ENCODE measurements at regions not wholly inside any gene's neighbourhood (a gene's known extent, or its start where the extent isn't known, plus 50 kb on each side); places are given as distances from the start of the nearest gene placed in this dataset.

DNA sequence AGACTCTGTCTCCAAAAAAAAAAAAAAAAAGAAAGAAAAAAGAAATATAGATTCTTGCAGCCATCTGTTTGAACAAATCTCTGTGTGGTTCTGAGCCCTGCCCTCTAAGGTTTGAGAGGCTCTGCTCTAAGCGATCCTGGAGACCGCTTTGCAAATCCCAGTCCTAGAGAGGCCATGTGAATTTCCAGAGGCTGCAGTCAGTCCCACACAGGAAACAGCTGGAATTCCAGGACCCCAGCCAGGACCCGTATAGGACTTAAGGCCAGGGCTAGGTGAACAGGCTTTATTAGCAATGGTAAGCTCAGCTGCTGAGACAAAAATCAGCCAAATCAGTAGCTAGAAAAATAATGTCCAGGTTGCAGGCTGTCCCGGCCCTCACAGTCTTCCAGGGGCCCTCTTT lies 154.8 kb downstream of the RPS24 start:
- no peak for DNase-seq

DNA sequence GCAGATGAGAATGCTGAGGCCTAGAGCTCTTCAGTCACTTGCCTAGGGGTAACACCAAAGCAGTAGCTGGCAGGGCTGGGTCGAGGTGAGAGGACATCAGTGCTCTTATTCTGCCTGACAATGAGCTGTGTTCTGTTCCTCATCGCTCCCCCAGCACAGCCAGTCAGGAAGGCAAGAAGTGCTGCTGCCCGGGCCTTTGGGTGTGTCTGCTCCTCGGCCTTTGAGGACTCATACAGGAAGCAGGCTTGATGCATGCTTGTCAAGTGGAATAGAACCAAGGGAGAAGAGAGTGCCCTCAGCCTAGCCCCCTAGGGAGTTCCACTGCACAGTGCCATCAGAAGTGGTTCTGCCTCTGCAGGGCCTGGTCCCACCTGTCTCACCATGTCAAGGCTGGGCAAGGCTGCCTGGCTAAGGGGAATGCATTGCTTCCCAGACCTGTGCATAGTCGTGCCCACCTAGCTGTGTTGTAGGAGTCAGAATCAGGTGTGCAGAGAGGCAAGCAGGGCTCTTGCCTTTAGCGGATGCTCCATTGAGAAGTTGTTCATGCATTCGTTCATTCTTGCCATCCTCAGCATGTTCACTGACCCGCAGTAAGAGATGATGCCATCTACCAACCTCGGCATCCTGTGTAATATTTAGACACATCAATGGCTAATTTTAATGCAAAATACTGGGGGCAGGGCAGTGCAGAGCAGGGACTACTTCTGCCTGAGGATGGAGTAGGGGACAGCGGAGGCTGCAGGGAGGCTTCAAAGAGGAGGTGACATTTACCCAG lies 156.6 kb downstream of the RPS24 start:
- no peak for DNase-seq

DNA sequence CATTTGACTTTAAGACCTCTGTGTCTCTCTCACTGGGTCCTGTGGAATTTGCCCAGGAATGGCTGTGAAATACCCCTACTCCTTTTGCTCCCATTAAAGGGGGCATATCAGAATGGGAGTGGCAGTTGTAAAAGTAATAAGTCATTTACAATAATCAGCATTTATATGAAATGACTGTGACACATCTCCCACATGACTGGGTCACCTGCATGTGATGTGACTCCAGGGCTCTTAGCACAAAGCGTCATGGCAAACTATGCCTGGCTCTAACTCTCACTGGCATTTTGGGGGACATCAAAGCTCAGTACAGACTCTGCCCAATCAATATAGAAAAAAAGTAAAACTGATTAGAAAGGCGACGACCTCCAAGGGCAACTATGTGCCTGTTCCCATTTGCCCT lies 157.6 kb downstream of the RPS24 start:
- DNase-seq = no peak

DNA sequence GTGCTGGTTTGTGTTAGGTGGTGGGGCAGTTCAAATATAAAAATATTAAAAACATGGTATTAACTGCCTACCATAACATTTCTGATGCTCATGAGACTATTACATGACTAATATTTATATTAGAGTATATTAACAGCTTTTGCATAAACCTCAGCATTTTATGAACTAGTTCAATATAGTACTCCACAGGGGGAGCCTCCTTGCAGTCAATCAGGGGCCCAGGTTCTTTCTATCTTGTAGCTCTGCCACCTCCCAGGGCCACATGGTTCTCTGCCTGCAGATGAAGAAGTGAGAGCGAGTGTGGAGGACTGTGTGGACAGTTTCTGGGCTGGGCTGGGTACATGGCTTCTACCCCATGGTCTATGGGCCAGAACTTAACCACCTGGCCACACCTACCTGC lies 159.5 kb downstream of the RPS24 start:
- no peak for DNase-seq

DNA sequence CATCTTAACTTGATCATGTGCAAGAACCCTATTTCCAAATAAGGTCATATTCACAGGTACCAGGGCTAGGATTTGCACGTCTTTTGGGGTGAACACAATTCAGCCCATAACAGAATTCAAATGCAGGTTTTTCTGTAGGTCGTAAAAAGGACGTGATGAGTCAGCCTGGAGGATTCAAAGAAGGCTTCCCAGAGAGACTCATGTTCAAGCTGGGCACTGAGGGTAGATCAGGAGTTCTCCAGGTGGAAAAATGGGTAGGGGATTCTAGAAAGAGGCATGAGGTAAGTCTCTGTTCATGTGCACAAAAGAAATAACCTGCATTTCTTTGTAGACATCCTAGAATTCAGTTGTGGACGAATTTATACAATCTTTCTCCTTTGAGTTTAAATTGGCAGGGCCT lies 160.4 kb downstream of the RPS24 start:
- no peak for DNase-seq

DNA sequence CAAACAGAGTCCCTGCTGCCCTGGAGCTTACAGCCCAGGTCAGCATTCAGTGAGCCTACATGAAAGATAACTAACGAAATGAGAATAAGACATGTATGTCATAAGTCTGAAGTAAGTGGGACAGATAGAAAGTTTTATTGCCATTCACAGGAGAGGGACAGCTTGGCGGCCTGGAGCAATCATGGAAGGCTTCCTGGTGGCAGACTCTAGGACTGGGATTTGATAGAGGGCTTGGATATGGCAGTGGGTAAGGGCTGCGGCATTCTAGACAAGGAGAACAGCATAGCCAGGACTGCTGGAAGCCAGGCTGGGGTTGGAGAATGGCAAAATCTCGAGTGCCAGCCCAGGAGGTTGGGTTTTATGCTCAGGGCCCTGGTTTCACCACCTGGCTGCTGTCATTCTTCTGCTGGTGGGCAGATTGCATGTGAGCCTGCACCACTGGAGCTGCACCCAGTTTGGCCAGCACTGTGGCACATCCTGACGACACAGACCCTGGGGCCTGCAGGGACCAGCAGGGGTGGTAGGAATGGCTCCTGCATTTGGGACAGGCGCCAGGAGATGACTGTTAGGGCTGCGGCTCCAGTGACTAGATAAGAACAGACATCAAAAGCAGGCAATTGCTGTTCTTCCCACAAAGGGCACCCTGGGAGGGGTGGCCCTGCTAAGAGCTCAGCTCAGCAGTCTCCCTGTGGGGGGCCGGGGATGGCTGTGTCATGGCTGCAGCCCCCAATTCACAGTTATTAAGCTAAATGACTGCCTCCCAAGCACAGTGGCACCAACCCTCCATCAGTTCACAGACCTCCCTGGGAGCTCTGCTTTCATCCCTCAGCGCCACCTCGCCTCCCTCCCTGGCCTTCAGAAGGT lies 161.1 kb downstream of the RPS24 start:
- no peak for DNase-seq

DNA sequence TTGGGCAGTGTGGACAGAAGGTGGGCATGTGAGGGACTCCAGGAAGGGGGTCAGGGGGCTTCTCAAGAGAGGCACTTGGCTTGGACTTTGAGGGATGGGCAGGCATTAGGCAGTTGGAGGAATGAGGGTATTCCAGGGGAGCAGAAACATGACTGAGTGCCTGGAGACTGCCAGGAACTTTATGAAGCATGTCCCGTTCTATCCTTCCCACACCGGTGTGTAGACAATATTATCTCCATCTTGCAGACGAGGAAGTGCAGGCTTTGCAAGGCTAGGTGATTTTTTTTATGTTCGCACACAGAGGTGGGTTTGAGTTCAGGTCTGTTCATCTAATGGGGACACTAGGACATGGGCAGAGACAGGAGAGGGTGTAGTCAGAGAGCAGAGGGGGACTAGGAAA lies 162.7 kb downstream of the RPS24 start:
- no peak for DNase-seq

DNA sequence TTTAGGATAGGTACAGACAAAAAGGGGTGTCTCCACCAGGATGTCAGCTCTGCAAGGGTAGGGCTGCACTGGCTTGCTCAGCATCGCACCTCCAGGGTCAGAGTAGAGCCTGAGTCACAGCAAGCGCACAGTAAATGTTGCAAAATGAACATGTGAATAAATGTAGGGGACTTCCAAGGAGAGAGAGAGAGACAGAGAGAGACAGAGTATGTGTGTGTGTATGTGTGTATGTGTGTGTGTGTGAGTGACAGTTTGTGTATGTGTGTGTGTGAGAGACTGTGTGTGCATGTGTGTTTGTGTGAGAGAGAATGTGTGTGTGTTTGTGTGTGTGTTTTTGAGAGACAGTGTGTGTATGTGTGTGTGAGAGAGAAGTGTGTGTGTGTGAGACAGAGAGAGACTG lies 163.3 kb downstream of the RPS24 start:
- no peak for DNase-seq

DNA sequence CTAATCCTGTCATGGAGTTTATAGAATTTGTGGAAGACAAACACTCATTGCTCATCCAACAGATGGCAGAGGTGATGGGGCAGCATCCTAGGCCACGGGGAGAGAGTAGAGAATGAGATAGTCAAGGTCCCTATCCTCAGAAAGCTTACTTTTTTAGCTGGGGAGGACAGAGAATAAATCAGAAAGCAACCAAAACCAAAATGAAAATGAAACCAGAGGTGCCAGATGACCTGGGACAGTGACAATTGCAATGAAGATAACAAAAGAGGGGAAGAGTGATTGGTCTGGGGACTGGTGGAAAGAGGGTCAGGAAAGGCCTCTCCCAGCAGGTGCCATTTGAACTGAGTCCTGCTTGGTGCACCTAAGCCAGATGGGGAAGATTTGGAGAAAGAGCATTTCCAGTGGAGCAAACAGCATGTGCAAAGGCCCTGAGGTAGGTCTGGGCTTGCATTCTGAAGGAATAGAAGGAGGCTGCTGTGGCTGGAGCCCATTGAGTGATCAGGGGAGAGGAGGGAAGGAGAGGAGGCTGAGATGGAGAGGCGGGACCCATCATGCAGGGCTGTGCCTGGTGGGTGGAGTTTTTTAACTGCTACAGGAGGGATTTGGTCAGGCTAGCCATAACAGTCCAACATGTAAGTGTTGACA lies 164.1 kb downstream of the RPS24 start:
- DNase-seq = no peak

DNA sequence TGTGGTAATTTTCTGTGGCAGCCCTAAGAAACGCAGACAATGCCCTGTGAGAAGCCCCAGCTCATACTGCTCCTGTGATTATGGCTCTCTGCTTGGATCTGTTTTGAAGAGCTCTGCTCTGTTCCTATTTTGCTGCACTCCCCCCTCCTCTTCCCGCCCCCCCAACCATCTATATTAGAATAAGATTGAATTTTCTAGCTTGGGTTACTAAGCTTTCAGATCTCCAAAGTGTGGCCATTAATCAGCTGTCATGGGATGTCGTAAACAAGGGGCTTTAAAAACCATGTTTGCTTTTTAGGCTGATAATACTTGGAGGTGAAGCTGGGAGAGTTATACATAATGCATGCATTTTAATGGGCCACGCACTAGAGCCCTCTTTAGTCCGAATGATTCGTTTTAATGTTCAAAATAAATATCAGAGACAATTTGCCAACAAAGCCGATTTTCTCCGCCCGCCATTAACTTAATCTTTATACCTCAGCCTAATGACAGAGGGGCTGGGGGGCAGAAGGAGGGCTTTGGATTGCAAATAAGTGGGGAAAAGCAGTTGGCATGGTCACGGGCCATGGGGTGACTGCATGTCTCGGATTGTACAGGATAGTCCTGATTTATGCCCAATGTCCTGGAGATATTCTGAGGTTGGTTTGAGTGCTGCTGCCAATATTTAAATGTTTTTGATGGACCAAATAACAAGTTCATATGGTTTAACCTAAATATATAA lies 165.5 kb downstream of the RPS24 start:
- no peak for DNase-seq

DNA sequence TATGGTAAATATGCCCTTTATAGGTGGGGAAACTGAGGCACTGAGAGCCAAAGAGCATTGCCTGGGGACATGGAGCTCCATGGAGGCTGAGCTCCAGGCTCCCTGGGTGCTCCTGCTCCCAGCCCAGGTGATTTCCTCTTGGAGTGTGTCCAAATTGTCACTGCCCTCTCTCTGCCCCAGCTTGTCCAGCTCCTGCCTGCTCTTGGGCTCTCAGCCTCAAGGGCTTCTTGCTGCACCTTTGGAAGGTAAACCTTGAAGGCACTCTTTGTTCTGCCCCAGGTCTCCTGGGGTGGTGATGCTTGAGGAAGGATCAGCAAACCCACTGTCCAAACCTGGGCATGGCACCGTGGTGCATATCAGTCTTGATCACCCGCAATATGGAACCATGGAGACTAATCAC lies 166.1 kb downstream of the RPS24 start:
- no peak for DNase-seq

DNA sequence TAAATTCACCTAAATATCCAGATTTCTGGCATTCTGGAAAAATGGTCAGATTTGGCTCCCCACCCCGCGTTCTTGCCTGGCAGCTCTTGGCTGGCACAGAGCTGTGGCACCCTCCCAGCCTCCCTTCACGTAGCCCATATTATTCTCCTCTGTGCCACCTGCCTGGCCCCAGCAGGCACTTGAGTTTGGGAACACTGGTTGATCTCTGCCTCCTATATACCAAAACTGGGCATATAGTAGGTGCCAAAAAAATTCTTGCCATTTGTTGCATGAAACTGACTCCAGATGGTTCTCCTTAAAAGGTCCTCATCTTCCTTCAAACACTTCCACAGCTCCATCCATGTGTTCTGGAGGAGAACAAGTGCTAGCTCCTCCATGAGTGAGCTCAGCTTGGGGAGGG lies 167.0 kb downstream of the RPS24 start:
- no peak for DNase-seq

DNA sequence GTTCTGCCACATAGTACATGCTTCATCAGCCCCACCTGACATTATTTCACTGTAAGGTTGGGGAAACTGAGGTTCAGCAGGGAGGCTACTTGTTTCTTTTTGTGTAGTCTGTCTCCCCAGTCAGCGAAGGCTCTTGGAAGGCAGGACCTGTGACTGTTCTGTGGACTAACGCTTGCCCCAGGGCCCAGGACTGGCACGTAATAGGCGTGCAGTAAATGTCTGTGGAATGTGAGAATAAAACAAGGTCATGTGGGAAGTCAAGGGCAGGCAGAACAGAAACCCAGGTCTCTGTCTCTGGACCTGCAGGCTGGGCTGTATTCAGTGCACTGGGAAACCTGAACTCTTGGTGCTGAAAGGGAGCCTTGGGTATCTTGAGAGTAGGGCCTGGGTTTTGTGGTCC lies 168.7 kb downstream of the RPS24 start:
- DNase-seq = no peak

DNA sequence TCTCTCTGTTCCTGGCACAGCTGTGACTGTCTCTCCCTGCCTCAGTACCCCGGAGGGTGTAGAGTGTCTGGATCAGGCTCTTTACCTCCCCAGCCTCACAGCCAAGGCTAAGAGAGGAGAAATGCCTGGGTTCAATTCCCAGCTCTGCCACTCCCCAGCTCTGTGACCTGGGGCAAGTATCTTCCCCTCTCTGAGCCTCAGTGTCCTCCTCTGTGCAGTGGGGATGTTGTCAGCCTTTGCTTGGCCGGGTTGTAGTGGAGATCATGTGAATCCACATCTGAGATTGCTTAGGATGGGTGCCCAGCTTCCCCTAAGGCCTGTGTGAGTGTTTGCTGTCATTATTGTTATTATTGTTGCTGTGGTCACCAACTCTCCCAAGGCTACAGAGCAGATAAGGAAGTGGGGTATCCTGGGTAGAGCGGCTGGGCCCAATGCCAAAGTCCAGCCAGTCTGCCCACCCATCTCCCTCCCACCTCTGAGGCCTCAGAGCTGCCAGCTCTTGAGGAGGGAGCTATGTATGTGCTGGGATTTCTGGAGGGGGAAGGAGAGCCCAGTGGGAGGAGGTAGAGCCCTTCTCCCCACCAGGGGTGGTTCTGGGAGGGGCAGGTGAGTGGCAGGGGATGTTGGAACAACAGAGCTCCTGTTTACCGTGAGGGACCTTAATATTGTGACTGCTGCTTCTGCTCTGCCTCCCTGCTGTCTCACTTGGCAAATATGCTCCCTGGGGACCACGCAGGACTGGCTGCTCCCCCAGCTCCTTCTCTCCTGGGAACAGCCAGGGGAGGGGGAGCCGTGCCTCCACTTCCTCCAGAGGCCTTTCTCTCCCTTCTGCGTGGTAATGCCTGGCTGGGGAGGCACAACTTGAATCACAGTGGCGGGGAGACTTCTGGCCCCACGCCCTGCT lies 170.5 kb downstream of the RPS24 start:
- no peak for DNase-seq

DNA sequence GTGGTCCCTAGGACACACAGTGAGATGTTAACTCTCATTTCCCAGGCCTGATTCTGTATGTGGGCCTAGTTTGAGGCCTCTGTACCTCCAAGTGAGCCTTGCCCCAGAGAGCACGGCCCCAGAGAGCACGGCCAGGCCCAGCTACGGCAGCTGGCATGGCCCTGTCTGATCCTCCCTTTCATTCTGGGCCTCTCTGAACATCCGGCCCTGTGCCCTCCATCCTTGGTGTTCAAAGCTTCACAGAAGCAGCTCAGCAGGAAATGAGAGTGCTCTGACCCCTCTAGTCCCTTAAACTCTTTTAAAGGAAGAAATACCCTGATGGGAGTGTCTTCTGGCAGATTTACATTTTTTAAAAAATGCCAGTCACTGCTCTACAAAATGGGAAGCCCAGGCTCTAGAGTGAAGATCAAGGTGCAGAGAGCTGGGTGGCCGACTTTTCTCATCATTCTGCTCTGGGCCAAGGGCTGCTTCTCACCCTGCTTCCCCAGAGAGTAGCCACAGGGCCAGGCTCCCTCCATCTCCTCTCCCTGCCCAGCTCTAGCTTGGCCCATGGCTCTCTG lies 171.9 kb downstream of the RPS24 start:
- DNase-seq = no peak

DNA sequence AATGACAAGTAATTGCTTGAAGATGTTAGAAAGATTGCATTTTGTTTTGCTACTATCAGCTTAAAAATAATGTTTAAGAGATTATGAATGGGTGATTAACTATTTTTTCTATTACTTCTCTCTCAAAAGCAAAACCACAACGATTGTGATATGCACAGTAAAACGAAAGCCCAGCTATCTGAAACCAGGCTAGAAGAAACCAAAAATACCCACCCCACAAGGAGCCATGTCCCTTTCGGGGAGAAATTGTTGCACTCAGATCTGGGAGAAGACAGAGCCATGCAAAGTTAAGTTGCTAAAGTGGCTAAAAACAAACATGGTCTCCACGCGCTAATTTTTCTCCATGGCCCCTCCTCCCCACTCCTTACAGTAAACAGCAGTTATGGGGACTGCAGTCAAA lies 173.6 kb downstream of the RPS24 start:
- DNase-seq = no peak

DNA sequence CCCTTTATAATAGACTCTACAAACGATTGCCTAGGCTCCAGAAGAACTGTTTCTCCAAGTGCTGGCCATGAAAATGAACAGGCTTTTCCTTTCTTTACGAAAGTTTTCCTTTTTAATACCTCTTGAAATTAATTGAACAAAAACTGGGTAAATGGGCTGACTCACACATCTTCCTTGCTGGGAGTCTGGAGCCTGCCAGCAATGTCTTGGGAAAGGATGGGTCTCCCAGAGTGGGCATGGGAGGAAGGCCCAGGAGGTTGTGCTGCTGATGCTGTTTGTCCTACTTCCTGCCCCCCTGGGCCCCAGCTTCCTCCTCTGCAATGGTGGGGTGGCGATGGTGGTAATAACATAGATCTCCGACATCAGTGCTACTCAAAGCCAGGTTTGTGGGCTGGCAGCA lies 174.1 kb downstream of the RPS24 start:
- DNase-seq = no peak

DNA sequence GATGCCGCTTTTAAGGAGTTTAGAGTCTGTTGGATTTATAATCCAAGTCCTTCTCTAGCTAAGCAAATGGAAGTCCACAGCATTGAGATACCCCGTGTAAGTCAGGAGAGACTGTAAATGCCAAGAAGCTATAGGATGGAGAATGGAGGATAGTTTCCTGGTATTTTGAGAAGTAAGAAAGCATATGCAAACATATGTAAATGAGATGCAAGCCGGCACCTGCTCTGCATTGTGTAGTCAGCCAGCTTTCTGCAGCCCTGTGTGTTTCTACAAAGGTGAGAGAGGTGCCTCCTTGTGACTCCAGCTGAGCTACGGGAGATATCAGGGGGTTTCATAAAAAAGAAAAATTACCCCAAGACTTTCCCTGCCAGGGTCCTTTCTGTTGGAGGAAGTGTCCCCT lies 176.3 kb downstream of the RPS24 start:
- no peak for DNase-seq

DNA sequence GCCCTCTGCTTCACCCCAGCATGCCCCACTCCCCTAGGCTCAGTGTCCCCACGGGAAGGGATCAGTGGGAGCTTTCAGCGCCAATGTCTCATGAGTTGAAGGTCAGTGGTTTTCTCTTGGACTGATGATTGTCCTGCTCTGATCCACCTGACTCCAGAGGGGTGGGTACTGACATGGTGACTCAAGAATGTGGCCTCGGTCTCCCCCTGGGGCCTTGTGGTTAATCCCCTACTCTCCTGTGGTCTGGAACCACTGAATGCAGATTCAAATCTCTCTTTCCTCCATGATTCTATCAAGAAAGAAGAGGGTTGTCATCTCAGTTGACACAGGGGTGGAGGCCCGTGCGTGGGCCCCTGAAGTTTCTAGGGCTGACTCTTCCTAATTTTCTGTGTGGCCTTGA lies 176.9 kb downstream of the RPS24 start:
- DNase-seq = no peak

DNA sequence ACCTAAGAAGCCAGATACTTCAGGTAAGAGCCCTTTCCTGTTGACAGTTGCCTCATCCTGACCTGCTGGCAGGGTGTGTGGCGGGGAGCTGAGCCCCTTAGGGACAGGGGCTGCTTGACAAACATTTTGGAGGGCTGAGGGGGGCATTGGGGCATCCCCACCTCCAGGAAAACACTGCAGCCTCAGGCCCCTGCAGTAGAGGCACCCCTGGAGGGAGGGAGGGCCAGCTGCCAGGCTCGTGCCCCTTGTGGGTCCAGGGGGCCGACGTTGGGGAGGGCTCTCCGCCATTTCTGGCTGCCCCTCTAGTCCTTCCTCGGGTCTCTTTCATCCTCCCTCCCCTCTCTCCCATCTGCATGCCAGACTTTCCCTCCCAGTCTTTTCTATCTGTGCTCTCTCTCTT lies 177.3 kb downstream of the RPS24 start:
- no peak for DNase-seq

DNA sequence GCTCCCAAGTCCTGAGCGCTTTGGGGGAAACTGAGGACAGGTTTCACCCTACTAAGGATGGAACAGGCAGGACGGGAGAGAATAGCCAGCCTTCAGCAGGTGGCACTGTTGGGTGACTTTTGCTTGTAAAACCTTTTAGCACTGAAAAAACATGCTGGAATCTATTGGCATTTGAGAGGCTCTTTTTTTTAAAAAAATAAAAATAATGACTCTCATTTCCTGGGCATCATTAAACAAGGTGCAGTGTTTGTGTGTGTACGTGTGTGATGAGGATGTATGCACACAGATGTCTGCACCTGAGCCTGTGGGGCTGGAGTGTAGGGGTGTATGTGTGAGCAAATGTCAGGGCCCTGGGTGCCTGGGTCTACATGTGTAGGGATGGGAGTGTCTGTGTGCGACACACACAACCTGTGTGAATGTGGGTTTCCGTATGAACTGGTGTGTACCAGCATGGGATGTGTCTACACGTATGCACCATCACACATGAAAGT lies 177.9 kb downstream of the RPS24 start:
- DNase-seq = no peak

All from activated T-cell treated with anti-CD3 and anti-CD28 coated beads for 4 hours (primary cell).